Pulmonary artery endothelial cell (primary cell): ENCODE measurements at regions not wholly inside any gene's neighbourhood (a gene's known extent, or its start where the extent isn't known, plus 50 kb on each side); places are given as distances from the start of the nearest gene placed in this dataset.

Experiments used
- DNase-seq: peaks from one replicate; pipeline ENCODE4 v3.0.0-alpha.2; 2011; ENCODE audit warnings: low read depth, low spot score

DNA sequence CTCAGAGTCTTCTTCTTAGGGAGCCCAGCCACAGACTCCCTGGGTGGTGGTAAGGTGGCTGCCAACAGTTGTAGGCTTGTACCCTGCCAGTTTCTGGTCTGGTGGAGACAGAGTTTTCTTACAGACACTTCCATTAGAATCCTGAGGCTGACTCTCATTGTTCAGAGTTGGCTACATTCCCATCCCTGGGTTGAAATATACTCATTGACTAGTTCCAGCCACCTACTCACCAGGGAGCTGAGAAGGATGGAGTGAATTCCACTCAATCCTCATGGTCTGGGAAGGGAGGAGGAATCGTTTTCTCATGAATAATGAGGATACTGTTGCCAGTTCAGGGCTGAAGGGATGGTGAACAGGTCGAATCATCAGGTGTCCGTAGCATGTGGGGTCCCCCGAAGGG lies 226.5 kb upstream of the PROK2 start:
- no peak for DNase-seq

DNA sequence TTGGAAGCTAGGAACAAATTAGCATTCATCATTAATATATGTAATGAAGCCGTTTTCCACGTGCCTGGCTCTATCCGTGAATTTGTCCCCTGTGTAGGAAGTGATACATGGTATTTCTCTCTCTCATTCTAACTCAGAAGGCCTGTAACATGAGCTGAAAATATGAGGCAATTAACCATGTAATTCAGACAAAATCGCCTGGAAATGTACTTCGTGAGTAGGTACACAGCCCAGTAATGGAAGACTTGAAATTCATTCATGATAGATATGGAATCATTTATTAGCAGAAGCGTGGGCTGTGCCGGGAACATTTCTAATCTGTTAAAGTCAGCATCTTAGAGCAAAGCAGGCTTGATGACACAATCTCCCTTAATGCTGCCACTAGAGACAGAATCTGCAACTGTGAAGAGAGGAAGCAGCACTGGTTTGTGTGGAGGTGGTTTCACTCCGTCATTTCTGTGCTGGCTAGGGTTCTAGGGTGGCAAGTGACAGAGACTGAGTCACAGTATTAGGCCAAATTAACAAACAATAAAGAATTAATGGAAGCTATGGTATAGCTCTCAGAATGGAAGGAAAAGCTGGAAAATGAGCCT lies 225.0 kb upstream of the PROK2 start:
- DNase-seq, result no peak

DNA sequence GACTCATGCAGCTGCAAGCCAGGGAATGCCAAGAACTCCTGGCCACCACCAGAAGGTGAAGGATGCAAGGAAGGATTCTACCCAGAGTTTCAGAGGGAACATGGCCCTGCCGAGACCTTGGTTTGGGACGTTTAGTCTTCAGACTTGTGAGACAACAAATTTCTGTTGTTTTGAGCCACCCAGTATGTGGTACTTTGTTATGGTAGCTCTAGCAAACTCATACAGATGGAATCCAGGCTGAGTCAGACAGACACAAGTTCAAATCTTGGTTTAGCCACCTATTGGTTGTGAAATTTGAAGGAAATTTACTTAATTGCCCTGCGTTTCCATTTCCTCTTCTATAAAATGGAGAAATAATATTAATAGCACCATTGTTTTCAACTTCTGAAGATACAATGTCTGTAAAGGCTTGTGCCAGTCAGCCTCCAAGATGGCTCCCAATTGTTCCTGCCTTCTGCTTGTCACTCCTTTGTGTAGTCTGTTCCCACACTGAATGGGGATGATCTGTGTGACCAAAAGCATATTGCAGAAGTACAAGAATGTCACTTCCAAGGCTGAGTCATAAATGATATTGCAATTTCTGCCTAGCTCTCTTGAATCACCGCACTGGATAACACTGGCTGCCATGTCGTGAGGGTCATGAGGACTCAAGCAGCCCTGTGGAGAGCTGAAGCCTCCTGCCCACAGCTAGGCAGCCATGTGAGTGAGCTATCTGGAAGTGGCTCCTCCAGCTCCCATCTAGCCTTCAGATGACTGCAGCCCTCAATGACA lies 223.5 kb upstream of the PROK2 start:
- no peak for DNase-seq

DNA sequence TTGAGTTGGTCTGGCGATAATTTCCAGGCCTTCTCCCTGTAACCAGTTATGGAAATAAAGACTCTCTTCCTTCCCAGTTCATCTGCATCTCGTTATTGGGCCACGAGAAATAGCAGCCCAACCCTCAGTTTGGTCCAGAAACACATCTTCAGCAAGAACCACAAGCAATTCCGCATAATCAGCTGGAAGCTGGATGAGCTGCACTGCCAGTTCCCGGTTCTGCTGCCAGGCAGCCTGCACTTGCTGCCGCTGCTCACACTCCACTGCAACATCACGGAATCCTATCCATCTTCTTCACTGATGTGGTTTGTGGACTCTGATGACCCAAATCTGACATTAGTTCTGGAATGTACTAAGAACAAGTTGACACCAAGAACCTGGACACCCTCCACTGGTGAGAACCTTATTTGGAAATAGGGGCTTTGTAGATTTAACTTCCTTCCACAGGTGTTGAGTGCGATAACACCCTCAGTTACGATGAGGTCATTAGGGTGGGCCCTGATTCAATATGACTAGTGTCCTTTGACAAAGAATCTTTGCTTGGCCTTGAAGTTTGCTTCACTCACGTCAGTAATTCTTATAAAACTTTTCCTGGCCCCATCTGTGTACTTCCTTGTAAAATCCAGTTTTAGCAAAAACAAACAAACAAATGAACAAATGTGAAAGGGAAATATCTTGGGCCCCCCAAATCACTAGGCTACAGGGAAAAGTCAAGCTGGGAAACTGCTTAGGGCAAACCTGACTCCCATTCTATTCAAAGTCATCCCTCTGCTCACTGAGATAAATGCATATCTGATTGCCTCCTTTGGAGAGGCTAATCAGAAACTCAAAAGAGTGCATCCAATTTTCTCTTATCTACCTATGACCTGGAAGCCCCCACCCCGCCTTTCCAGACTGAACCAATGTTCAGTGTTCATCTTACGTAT lies 221.9 kb upstream of the PROK2 start:
- no peak for DNase-seq

DNA sequence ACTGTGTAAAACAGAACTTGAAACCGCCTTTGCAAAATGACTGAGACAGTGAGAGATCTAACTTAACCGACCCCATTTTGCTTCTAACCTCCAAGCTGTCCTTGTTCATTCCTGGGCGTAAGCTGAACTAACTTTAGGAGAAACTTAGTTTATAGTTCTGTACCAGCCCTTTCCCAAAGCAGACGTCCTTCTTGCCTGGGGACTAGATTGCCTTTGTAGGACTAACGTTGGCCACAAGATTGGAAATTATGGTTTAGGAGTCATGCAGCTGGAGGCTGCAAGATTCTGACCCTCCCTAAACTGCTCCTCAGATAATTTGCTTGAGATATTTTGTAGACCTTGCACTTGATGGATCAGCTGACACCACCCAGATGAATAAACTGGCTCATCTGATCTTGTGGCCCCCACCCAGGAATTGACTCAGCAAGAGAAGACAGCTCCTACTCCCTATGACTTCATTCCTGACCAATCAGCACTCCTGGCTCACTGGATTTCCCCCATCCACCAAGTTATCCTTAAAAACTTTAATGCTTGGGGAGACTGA lies 219.9 kb upstream of the PROK2 start:
- DNase-seq, result no peak

DNA sequence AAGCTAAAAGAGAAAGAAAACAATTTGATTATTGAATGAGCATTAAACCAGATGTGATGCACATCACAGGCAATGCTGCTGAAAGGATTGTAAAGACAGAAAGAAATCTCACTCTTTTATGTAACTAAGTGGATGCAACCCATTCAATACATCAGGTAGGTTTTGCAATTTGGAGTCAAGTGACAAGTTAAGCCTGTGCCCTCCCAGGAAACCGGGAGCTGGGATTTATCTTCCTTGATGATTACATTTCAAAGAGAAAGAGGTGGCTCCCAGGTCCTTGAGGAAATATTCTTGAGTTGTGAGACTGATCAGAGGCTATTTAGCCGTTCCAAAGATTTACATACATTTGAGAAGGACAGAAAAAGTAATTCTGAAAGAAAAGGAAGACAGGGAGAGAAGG lies 219.0 kb upstream of the PROK2 start:
- no peak for DNase-seq

DNA sequence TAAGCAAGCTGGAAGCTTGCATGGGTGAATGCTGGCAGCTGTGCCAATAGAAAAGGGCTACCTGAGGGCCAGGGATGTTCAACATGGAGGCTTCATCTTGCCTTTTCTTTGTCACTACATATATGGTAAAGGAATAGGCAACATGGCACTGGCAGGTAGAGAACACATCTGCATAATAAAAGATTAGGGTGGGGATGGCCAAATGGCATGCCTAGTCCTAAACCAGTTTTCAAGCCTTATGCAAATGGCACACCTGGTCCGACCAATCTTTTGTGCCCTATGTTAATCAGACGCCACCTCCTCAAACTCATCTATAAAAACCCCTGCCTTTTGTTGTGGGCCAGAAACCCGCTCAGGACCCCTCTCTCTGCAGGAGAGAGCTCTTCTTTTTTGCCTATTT lies 216.8 kb upstream of the PROK2 start:
- no peak for DNase-seq

DNA sequence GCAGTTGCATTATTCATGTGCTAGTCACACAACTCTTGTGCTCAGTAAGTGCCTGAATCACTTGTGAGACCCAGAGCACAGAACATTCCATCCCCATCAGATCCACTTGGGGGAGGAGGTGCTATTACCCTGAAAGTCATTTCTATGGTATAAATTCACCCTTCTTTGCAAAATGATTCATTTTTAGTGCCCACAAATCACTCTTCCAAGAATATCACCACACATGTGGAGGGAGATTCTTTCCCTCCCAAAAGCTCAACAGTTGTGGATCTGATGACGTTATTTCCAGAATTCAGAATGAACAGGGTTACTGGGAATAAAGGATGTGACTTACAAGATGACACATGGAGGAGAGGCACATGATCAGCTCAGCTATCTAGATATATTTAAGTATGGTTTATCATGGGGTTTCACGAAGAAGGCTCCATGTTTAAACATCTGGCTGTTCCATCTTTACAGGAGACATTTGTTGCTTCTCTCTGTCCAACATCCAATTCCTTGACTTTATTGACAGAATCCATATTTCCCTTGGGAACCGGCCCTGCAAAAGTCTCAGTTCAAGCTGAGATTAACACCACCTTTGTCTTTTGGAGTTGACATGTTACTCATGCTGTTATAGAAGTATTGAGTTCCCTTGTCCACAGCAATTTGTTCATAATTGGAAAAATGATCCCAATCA lies 214.2 kb upstream of the PROK2 start:
- no peak for DNase-seq

DNA sequence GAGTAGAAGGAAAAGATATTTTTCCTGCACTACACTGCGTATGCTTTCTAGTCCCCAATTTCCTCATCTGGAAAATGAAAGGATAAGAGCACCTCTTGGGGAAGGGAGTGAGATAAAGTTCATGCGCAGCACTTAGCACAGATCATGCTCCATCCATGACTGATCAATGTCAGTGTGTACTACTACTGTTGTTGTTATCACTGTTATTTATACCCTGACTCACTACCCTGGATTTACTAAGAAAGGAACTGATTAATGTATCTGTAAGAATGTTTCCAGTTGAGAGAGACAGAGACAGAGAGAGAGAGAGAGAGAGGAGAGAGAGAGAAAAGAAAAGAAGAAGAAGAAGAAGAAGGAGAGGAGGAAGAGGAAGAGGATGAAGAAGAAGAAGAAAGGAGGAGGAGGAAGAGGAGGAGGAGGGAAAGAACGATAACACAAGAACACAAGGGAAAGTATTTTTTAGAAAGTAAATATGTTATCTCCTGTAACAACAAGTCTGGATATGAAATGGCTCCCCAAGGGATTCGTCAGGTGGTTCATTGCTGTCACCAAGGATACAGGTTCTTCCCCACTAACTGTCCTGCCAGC lies 212.2 kb upstream of the PROK2 start:
- DNase-seq, result no peak

DNA sequence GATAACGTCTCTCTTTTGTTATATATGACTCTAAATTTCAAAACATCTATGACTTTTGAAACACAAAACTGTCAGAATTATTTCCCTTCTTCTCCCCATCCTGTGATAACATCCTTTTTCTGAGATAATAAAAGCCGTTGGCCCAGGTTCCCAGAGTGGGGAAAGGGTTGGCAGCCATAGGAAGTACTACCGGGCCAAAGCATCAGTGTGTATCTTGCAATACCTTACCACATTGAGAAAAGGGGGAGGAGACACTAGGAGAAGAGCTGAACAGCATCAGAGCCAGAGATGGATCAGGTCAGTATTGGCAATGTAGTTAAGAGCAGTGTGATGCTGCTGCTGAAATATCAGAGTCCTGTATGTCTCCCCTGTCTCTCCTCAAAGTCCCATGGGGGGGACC lies 210.0 kb upstream of the PROK2 start:
- no peak for DNase-seq

DNA sequence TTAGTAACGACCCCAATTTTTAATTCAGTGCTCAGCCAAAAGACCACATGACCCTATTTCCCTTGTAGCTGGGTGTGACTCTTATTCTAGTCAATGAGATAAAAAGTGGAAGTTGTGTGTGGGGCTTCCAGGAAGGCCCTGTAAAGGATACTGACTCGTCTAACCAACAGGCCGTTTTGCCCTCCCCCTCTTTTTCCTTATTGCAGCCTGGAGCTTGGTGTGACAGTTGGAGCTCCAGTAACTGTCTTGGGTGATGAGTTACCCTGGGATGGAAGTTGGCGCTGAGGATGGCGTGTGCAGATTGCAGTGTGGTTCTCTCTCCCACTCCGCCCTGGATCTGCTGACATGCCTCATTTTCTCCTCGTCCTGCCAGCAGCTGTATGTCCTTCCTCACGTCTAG lies 209.3 kb upstream of the PROK2 start:
- no peak for DNase-seq

DNA sequence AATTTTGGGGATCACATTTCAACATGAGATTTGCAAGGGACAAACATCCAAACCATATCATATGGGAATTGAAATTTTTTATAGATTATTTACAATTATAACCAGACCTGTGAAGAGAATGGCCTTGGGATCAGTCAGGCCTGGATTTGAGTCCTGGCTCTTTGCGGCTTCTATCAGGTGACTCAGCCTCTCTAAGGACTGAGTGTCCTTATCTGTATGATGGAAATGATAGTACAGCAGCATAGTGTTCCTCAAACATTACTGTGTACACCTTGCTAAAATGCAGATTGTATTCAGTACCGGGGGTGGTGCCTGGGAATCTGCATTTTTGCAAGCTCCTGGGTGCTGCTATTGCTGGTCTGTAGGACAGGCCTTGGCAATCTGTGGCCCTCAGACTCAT lies 206.7 kb upstream of the PROK2 start:
- DNase-seq, result no peak

DNA sequence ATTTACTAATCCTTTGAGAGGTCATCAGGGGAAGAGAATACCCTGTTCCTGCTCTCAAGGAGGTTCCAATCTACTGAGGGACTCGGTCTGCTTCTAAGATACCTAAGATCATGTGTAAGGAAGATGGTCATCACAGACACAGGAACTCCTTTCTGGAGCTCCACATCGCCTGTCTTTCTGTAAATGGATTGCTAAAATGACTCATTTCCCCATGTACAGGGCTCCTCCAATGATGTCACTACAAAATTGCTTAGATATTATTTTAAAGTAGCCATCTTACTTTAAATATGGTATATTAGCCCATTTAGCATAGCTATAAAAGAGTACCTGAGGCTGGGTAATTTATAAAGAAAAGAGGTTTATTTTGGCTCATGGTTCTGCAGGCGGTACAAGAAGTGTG lies 206.1 kb upstream of the PROK2 start:
- no peak for DNase-seq

DNA sequence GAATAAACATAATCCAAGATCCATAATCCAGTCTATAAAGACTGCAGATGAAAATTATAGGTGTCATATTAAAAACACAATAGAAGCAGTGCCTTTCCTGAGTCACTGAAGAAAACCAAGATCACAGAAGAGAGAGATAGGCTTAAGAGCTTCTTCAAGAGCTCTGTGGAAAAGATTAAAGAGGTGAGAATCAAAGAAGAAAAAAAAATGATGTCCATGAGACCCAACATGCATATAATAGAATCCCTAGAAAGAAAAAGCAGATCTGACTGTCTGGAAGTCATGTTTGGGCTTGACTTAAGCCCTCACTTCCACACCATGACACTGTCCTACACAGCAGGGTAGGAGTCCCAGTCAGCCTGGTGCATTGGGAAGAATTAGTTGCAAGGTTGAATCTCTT lies 205.6 kb upstream of the PROK2 start:
- DNase-seq, result no peak

DNA sequence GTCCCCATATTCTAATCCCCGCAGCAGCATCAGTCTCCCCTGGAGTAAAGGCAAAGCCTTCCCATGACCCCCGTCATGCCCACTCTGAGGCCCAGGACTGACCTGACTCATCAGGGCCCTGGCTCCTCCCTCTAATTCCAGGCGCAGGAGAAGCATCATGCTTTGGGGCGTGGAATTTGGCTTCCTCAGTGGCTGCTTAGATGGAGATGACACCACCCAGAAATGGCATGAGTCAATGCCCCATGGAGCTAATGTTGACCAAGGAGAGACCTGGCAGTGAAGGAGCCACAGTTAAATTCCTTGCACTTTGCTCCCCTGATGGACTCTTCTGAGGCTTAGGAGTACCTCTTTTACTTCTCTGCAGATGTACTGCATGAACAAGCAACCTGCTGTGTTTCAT lies 204.2 kb upstream of the PROK2 start:
- no peak for DNase-seq

DNA sequence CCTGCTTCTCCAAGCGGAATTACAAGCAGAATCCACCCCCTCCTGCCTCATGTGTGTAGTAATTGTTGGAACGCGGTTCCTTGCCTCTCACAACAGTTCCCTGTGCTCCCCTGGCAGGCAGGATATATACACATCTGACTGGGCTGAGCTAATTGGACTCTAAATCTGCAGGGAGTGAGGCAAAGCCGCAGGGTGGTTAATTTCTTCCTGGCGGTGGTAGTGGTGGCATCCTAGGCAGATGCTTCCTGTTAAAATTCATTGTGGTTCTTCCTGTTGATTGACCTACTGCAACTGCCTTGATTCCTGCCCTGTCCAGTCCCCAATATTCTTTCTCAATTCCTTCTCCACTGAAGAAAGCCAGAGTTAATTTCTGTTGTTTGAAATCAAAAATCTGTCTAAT lies 202.9 kb upstream of the PROK2 start:
- DNase-seq, result peak; percentile 17

DNA sequence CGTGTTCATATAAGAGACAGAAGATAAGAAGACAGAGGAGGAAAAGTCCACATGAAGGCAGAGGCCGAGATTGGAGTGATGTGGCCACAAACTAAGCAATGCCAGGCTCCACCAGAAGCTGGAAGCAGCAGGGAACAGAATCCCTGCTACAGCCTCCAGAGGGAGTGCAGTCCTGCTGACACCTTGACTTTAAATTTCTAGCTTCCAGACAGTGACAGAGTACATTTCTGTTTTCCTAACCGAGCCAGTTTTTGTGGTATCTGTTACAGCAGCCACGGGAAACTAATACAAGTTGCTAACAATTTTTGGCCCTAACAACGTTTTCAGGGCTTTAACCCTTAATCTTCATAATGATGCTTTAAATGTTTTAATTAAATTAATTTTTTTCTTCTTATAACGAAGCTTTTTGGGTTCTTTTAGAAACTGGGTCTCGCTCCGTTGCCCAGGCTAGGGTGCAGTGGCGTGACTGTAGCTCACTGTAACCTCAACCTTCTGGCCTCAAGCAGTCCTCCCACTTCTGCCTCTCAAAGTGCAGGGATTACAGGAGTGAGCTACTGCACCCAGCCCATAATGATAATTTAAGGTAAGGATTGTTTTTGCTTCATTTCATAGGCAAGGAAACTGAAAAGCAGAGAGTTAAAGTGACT lies 202.3 kb upstream of the PROK2 start:
- no peak for DNase-seq

DNA sequence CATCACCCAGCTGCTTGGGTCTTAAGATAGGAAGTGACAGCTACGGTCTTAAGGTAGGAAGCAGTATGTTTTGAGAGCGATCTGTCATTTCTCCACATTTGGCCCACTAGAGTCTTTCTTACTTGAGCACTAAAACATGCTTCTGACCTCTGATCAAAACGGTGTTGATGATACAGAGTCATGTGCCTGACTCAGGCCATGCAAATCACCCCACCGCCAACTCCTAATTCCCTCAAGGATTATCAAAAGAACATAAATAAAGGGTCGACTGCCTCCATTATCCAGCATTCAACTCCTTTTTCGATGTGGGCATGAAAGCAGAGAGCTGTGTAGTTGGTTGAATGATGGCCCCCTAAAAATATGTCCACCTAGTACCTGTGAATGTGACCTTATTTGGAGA lies 201.7 kb upstream of the PROK2 start:
- DNase-seq, result no peak

DNA sequence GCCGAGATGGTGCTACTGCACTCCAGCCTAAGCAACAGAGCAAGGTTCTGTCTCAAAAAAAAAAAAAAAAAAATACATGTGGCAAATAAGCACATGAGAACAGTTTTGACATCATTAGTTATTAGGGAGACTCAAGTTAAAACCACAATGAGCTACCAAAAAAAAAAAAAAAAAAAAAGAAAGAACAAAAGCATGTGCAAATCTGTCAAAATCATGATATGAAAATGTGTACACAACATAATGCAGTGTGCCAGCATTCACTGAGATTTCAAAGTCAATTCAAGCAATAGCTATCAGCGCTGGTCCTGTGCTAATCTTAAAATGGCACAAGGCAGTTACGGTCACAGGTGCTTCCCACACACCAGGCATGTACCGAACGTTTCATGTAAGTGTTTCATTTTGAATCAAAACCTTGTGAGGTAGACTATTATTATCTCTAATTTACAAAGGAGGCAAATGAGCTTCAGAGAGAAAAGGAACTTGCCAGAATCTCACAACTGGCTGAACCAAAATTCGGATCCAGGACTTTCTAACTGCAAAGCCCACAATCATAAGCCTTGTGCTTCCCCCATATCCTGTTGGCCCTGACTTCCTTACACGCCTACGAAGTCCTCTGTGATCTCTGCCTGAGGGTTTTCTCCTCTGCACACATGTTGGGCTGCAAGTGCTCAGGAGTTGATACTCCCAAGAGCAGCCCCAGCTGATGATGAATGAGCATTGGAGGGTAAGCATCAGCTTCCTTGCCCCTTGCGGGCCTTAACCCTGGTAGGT lies 200.1 kb upstream of the PROK2 start:
- no peak for DNase-seq

DNA sequence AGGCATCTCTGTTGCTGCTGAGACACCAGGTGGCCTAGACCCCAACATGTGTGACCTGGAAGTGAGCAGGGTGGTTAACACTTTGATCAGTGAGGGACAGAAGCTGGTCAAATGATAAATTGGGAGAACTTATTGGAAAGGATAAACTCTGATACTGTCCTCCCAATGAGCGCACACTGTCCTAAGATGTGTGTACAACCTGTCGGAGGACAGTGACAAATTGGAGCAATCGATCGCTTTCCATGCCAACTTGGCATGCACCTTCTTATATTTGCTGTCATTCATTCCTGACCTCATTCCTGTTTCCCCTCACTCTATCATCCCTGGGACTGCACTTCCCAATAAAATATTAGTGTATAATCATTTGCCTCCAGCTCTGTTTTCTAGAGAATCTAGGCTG lies 198.7 kb upstream of the PROK2 start:
- DNase-seq, result no peak
